H9 (cell line): ENCODE measurements at regions not wholly inside any gene's neighbourhood (a gene's known extent, or its start where the extent isn't known, plus 50 kb on each side); places are given as distances from the start of the nearest gene placed in this dataset.

ENCODE experiments used
- DNase-seq: peaks from one replicate; pipeline ENCODE4 v3.0.0-alpha.2; 2017
- H2AFZ ChIP-seq: one replicate; pipeline ENCODE4 v1.6.1; 2013; ENCODE audit warnings: mild to moderate bottlenecking, low read length, control low read depth, moderate library complexity
- H2AK5ac ChIP-seq: 2 replicates; pipeline ENCODE4 v1.6.1; 2013; ENCODE audit warnings: low read length, control low read depth, mixed read lengths; ENCODE audit not compliant: insufficient read length
- H2BK120ac ChIP-seq: one replicate; pipeline ENCODE4 v1.6.1; 2013; ENCODE audit warnings: low read depth, mild to moderate bottlenecking, low read length, control low read depth, inconsistent platforms; ENCODE audit not compliant: poor library complexity, severe bottlenecking
- H2BK12ac ChIP-seq: 2 replicates; pipeline ENCODE4 v1.6.1; 2013; ENCODE audit warnings: low read length, control low read depth, mixed read lengths, low read depth; ENCODE audit not compliant: insufficient read length
- H2BK15ac ChIP-seq: 2 replicates; pipeline ENCODE4 v1.6.1; 2013; ENCODE audit warnings: low read depth, low read length, control low read depth
- H2BK20ac ChIP-seq: one replicate; pipeline ENCODE4 v1.6.1; 2013; ENCODE audit warnings: low read depth, mild to moderate bottlenecking, low read length, control low read depth, inconsistent platforms; ENCODE audit not compliant: poor library complexity, severe bottlenecking
- H2BK5ac ChIP-seq: 2 replicates; pipeline ENCODE4 v1.6.1; 2013; ENCODE audit warnings: low read length, control low read depth, mixed read lengths; ENCODE audit not compliant: insufficient read length
- H3K14ac ChIP-seq: 2 replicates; pipeline ENCODE4 v1.6.1; 2013; ENCODE audit warnings: low read length, control low read depth; ENCODE audit not compliant: insufficient read depth
- H3K18ac ChIP-seq: 2 replicates; pipeline ENCODE4 v1.6.1; 2013; ENCODE audit warnings: low read depth, mild to moderate bottlenecking, mixed read lengths, low read length, control low read depth; ENCODE audit not compliant: insufficient read length
- H3K23ac ChIP-seq: 2 replicates; pipeline ENCODE4 v1.6.1; 2013; ENCODE audit warnings: low read length, control low read depth, mixed read lengths, low read depth; ENCODE audit not compliant: insufficient read length
- H3K23me2 ChIP-seq: 2 replicates; pipeline ENCODE4 v1.6.1; 2013; ENCODE audit warnings: low read depth, mild to moderate bottlenecking, mixed read lengths, low read length, control low read depth; ENCODE audit not compliant: insufficient read length, poor library complexity, severe bottlenecking
- H3K27ac ChIP-seq: 2 replicates; pipeline ENCODE4 v1.5.1; 2013; ENCODE audit warnings: low read length, control low read depth, mixed read lengths, low read depth; ENCODE audit not compliant: insufficient read length
- H3K27me3 ChIP-seq: 2 replicates; pipeline ENCODE4 v1.6.1; 2013; ENCODE audit warnings: low read length, control low read depth, inconsistent platforms; ENCODE audit not compliant: insufficient read depth
- H3K4ac ChIP-seq: 2 replicates; pipeline ENCODE4 v1.6.1; 2013; ENCODE audit warnings: low read depth, mild to moderate bottlenecking, control low read depth, inconsistent platforms, low read length, moderate library complexity
- H3K4me1 ChIP-seq: 2 replicates; pipeline ENCODE4 v1.6.1; 2013; ENCODE audit warnings: low read length, control low read depth, inconsistent platforms; ENCODE audit not compliant: insufficient read depth
- H3K4me2 ChIP-seq: 2 replicates; pipeline ENCODE4 v1.6.1; 2013; ENCODE audit warnings: low read length, control low read depth, mixed read lengths; ENCODE audit not compliant: insufficient read length, insufficient read depth
- H3K56ac ChIP-seq: 2 replicates; pipeline ENCODE4 v1.6.1; 2013; ENCODE audit warnings: low read depth, mild to moderate bottlenecking, mixed read lengths, low read length, control low read depth; ENCODE audit not compliant: insufficient read length
- H3K79me1 ChIP-seq: 2 replicates; pipeline ENCODE4 v1.6.1; 2013; ENCODE audit warnings: low read depth, mild to moderate bottlenecking, moderate library complexity, low read length, control low read depth, inconsistent platforms; ENCODE audit not compliant: insufficient read depth, poor library complexity, severe bottlenecking
- H3K79me2 ChIP-seq: 2 replicates; pipeline ENCODE4 v1.6.1; 2013; ENCODE audit warnings: low read length, control low read depth, inconsistent platforms; ENCODE audit not compliant: insufficient read depth
- H3K9ac ChIP-seq: 2 replicates; pipeline ENCODE4 v1.6.1; 2013; ENCODE audit warnings: low read length, control low read depth, mixed read lengths; ENCODE audit not compliant: insufficient read length; ENCODE audit errors: extremely low read depth
- H3K9me3 ChIP-seq: one replicate; pipeline ENCODE4 v1.6.1; 2013; ENCODE audit warnings: low read depth, low read length, inconsistent platforms; ENCODE audit not compliant: control insufficient read depth
- H3T11ph ChIP-seq: one replicate; pipeline ENCODE4 v1.6.1; 2013; ENCODE audit warnings: mild to moderate bottlenecking, low read length, control low read depth, inconsistent platforms
- H4K20me1 ChIP-seq: one replicate; pipeline ENCODE4 v1.6.1; 2013; ENCODE audit not compliant: control insufficient read depth, insufficient read length, insufficient read depth
- H4K5ac ChIP-seq: 2 replicates; pipeline ENCODE4 v1.6.1; 2013; ENCODE audit warnings: low read depth, mild to moderate bottlenecking, mixed read lengths, low read length, control low read depth; ENCODE audit not compliant: insufficient read length
- H4K8ac ChIP-seq: replicated peaks from 2 replicates; pipeline ENCODE4 v1.6.1; 2013; ENCODE audit warnings: low read length, control low read depth, mixed read lengths, low read depth; ENCODE audit not compliant: insufficient read length
- H4K91ac ChIP-seq: 2 replicates; pipeline ENCODE4 v1.6.1; 2013; ENCODE audit warnings: low read depth, mild to moderate bottlenecking, moderate library complexity, mixed read lengths, low read length, control low read depth; ENCODE audit not compliant: insufficient read length
- H3K27ac Mint-ChIP-seq, 3 experiments: 2 replicates in 2 of 3; 3 replicates in 1 of 3; pipeline ENCODE4 v1.8.0; 2020 to 2021; ENCODE audit warnings: mixed read lengths in 3 of 3, mild to moderate bottlenecking in 1 of 3, moderate library complexity in 1 of 3
- H3K27me3 Mint-ChIP-seq: 2 replicates; pipeline ENCODE4 v1.8.0; 2021; ENCODE audit warnings: low read depth, mild to moderate bottlenecking, moderate library complexity, mixed read lengths
- H3K36me3 Mint-ChIP-seq, 3 experiments: 2 replicates in 2 of 3; 3 replicates in 1 of 3; pipeline ENCODE4 v1.8.0; 2020 to 2021; ENCODE audit warnings: low read depth in 3 of 3, mixed read lengths in 3 of 3; ENCODE audit not compliant: insufficient read depth in 1 of 3
- H3K4me1 Mint-ChIP-seq, 2 experiments: 2 replicates each; pipeline ENCODE4 v1.8.0; 2020; ENCODE audit warnings: mixed read lengths in 2 of 2
- H3K4me3 Mint-ChIP-seq, 2 experiments: 2 replicates in 1 of 2; 3 replicates in 1 of 2; pipeline ENCODE4 v1.8.0; 2020 to 2021; ENCODE audit warnings: mild to moderate bottlenecking in 2 of 2, mixed read lengths in 2 of 2, moderate library complexity in 1 of 2
- H3K9me3 Mint-ChIP-seq, 2 experiments: 2 replicates in 1 of 2; 3 replicates in 1 of 2; pipeline ENCODE4 v1.8.0; 2020; ENCODE audit warnings: mild to moderate bottlenecking in 2 of 2, mixed read lengths in 2 of 2, moderate library complexity in 1 of 2
- CTCF ChIP-seq: fragments of 200-600 bp; sonication (generic); conservative IDR thresholded peaks from 3 replicates; pipeline ENCODE4 v1.8.0; 2021; ENCODE audit warnings: antibody characterized with exemption, mild to moderate bottlenecking
- WGBS: extraction: QIAGEN DNeasy Blood & Tissue Kit; methylation state at CpG from one replicate; pipeline ENCODE4 v1.1.7; 2013; ENCODE audit warnings: missing lambda C conversion rate, low lambda C conversion rate, mixed read lengths; ENCODE audit not compliant: insufficient read length; ENCODE audit errors: extremely low coverage; 5-methylcytosine and 5-hydroxymethylcytosine counted together

GRCh38 chrX:88612870-88613329 is 134.1 kb upstream of the CPXCR1 start:
- H3K27ac Mint-ChIP-seq = peak overlapping the region; percentile 15 to 92 (median 22); a peak in 5 of 7 replicates
- no peak overlapping the region for H3K18ac ChIP-seq
- H3K9ac ChIP-seq = no peak overlapping the region
- H3K14ac ChIP-seq = no peak overlapping the region
- no peak for TF ChIP-seq CTCF
- H3K4me1 ChIP-seq = no peaks in the 10 kb centered on the region; the same call in 1 of the 2 replicates
- H3T11ph ChIP-seq = no peak overlapping the region
- no peak overlapping the region for H2BK15ac ChIP-seq
- H3K4me1 Mint-ChIP-seq = peaks cover 7 to 16% of the 10 kb centered on the region in 2 experiments
- H4K5ac ChIP-seq = no peak overlapping the region
- no peaks in the 10 kb centered on the region for H4K20me1 ChIP-seq
- H2BK5ac ChIP-seq = no peak overlapping the region
- H2AFZ ChIP-seq = peak overlapping the region; percentile 61
- no peak overlapping the region for H2AK5ac ChIP-seq
- H3K36me3 Mint-ChIP-seq = peaks cover 7 to 31% (median 9%) of the 10 kb centered on the region in 3 experiments; a peak in 4 of 7 replicates
- no peak overlapping the region for H3K27ac ChIP-seq
- no peak overlapping the region for H3K56ac ChIP-seq
- no peaks in the 10 kb centered on the region for H3K27me3 Mint-ChIP-seq
- no peak overlapping the region for H4K8ac ChIP-seq
- no CpG with 5 or more reads among the region's 4 CpGs for WGBS
- no peak for DNase-seq
- H3K79me2 ChIP-seq = no peaks in the 10 kb centered on the region
- H3K4me3 Mint-ChIP-seq = peak overlapping the region in 1 of 2 experiments; percentile 27; a peak in 2 of 5 replicates
- no peak overlapping the region for H3K4me2 ChIP-seq
- no peak overlapping the region for H2BK12ac ChIP-seq
- H4K91ac ChIP-seq = peak overlapping the region; percentile 8
- no peaks in the 10 kb centered on the region for H3K79me1 ChIP-seq
- no peaks in the 10 kb centered on the region for H3K9me3 ChIP-seq
- no peak overlapping the region for H3K4ac ChIP-seq
- H3K23ac ChIP-seq = no peak overlapping the region
- H3K9me3 Mint-ChIP-seq = peaks cover 11 to 15% of the 10 kb centered on the region in 2 experiments
- H2BK20ac ChIP-seq = no peak overlapping the region
- H3K27me3 ChIP-seq = no peaks in the 10 kb centered on the region
- H3K23me2 ChIP-seq = peaks cover 3% of the 10 kb centered on the region
- H2BK120ac ChIP-seq = no peak overlapping the region
